ENCODE measurements at regions not wholly inside any gene's neighbourhood (a gene's known extent, or its start where the extent isn't known, plus 50 kb on each side); places are given as distances from the start of the nearest gene placed in this dataset.
A peak's percentile ranks its signal among the peaks of the same experiment; 100 is the strongest.

- H3K27ac Mint-ChIP-seq (ENCODE audit: low read depth, unreplicated experiment), result no peak overlapping the region
- ChIA-PET CTCF (no interaction called here), POLR2A (no interaction called here)
- no peaks in the 10 kb centered on the region for H3K27me3 Mint-ChIP-seq (ENCODE audit: insufficient read depth, unreplicated experiment)
- no TSS peak for BruUV-seq (replicated peaks)
- H3K4me1 Mint-ChIP-seq (ENCODE audit: insufficient read depth, unreplicated experiment), result no peaks in the 10 kb centered on the region
- H3K36me3 Mint-ChIP-seq (ENCODE audit: insufficient read depth, unreplicated experiment), result no peaks in the 10 kb centered on the region
- H3K4me3 Mint-ChIP-seq (ENCODE audit: unreplicated experiment), result no peak overlapping the region
- DNase-seq (ENCODE audit: unreplicated experiment), result no peak
- intact Hi-C loops (cut with micrococcal nuclease), result no loop called here
- no peak for TF ChIP-seq CTCF (IDR thresholded peaks at IDR 0.05; ENCODE audit: unreplicated experiment)
- H3K9me3 Mint-ChIP-seq (ENCODE audit: unreplicated experiment), result no peaks in the 10 kb centered on the region
These were observed 91.7 kb upstream of the ANKRD10 start for GRCh38 chr13:111006506-111007031.

- H3K4me3 Mint-ChIP-seq (ENCODE audit: unreplicated experiment), result no peak overlapping the region
- BruUV-seq (replicated peaks), result no TSS peak
- intact Hi-C loops (cut with micrococcal nuclease), result no loop called here
These were observed 91.1 kb upstream of the ANKRD10 start for GRCh38 chr13:111005808-111006505.

DNA sequence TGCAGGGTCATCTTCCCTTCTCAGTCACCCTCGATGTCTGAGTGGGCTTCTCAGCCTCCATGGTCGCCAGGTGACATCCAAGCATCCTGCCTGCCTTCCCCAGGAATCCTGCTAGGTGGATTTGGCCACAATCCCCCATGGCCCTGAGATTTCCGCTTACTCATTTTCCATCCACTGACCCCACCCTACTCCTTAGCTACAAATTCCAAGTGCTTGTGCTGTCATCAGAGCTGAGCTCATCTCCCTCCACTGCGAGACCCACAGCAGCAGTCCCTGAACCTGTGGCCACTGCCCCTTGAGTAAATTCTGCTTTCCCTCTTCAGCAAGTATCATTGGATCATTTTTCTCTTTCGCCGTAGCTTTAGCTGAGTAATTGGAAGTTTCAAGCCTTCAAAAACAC lies 90.5 kb upstream of the ANKRD10 start:
- Mint-ChIP-seq H3K4me1 (ENCODE audit: insufficient read depth, unreplicated experiment) (no peaks in the 10 kb centered on the region), H3K36me3 (ENCODE audit: insufficient read depth, unreplicated experiment) (no peaks in the 10 kb centered on the region), H3K27me3 (ENCODE audit: insufficient read depth, unreplicated experiment) (no peaks in the 10 kb centered on the region), H3K9me3 (ENCODE audit: unreplicated experiment) (no peaks in the 10 kb centered on the region), H3K27ac (ENCODE audit: low read depth, unreplicated experiment) (no peak overlapping the region), H3K4me3 (ENCODE audit: unreplicated experiment) (no peak overlapping the region)
- intact Hi-C loops (cut with micrococcal nuclease), result no loop called here
- POLR2A ChIA-PET, result no interaction called here
- CTCF ChIA-PET, result no interaction called here
- BruUV-seq (replicated peaks), result no TSS peak
- DNase-seq (ENCODE audit: unreplicated experiment), result peak; percentile 20
- no peak for TF ChIP-seq CTCF (IDR thresholded peaks at IDR 0.05; ENCODE audit: unreplicated experiment)

More at GRCh38 chr13:111005808-111006505, 91.1 kb upstream of the ANKRD10 start:
- CTCF ChIA-PET, result no interaction called here
- H3K27me3 Mint-ChIP-seq (ENCODE audit: insufficient read depth, unreplicated experiment), result no peaks in the 10 kb centered on the region
- no peaks in the 10 kb centered on the region for H3K36me3 Mint-ChIP-seq (ENCODE audit: insufficient read depth, unreplicated experiment)
- H3K27ac Mint-ChIP-seq (ENCODE audit: low read depth, unreplicated experiment), result no peak overlapping the region
- H3K4me1 Mint-ChIP-seq (ENCODE audit: insufficient read depth, unreplicated experiment), result no peaks in the 10 kb centered on the region
- H3K9me3 Mint-ChIP-seq (ENCODE audit: unreplicated experiment), result no peaks in the 10 kb centered on the region
- POLR2A ChIA-PET, result no interaction called here
- no peak for DNase-seq (ENCODE audit: unreplicated experiment)
- no peak for TF ChIP-seq CTCF (IDR thresholded peaks at IDR 0.05; ENCODE audit: unreplicated experiment)

DNA sequence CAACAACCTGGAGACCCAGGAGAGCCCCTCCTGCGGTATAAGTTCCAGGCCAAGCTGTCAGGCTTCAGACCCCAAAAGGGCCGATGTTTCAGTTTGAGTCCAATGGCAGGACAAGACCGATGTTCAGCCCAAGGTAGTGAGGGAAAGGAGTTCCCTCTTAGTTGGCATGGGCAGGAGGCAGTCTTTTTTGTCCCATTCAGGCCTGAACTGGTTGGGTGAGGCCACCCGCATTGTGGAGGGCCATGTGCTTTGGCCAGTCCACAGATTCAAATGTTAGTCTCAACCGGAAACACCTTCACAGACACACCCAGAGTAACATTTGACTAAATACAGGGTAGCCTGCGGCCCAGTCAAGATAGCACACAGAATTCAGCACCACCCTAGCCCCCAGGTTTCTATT lies 89.6 kb upstream of the ANKRD10 start:
- ChIA-PET POLR2A (no interaction called here), CTCF (no interaction called here)
- BruUV-seq (replicated peaks), result no TSS peak
- Mint-ChIP-seq H3K9me3 (ENCODE audit: unreplicated experiment) (no peaks in the 10 kb centered on the region), H3K36me3 (ENCODE audit: insufficient read depth, unreplicated experiment) (no peaks in the 10 kb centered on the region), H3K4me3 (ENCODE audit: unreplicated experiment) (no peak overlapping the region), H3K27ac (ENCODE audit: low read depth, unreplicated experiment) (no peak overlapping the region), H3K4me1 (ENCODE audit: insufficient read depth, unreplicated experiment) (no peaks in the 10 kb centered on the region), H3K27me3 (ENCODE audit: insufficient read depth, unreplicated experiment) (no peaks in the 10 kb centered on the region)
- TF ChIP-seq CTCF (IDR thresholded peaks at IDR 0.05; ENCODE audit: unreplicated experiment), result no peak
- intact Hi-C loops (cut with micrococcal nuclease), result no loop called here
- no peak for DNase-seq (ENCODE audit: unreplicated experiment)
